ENCODE measurements at regions not wholly inside any gene's neighbourhood (a gene's known extent, or its start where the extent isn't known, plus 50 kb on each side); places are given as distances from the start of the nearest gene placed in this dataset.
A peak's percentile ranks its signal among the peaks of the same experiment; 100 is the strongest.

DNA sequence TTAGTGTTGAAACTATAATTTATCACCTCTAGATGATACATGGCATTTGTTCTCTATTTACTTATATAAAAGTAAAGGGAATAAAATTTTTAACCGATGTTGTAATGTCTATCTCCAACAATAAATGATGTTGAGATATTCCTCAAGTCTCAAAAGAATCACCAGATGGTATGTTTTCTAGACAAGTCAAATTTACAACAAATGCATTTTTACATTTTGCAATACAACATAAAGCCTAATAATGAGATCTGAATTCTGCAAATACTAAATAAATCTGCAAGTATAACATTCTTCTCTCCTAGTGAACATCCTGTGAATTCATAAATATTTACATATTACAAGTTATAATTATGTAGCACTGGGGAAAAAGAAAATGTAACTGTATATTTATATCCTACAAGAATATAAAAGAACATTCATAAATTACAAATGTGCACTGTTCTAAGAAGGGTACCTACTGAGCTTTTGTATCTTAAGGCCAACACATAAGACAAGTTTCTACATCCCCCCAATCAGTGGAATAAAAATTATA lies 1504.4 kb upstream of the ZEB2 start:
- Histone ChIP-seq H3K27ac (ENCODE audit: poor library complexity, severe bottlenecking) (no peak overlapping the region), H3K9me3 (ENCODE audit: severe bottlenecking) (no peaks in the 10 kb centered on the region), H3K36me3 (ENCODE audit: low read depth) (no peaks in the 10 kb centered on the region), H3K4me3 (ENCODE audit: severe bottlenecking) (no peak overlapping the region), H3K4me1 (ENCODE audit: insufficient read depth, poor library complexity, severe bottlenecking) (no peaks in the 10 kb centered on the region), H3K27me3 (ENCODE audit: insufficient read depth, poor library complexity, severe bottlenecking) (no peaks in the 10 kb centered on the region)
- TF ChIP-seq, protein P1, sequence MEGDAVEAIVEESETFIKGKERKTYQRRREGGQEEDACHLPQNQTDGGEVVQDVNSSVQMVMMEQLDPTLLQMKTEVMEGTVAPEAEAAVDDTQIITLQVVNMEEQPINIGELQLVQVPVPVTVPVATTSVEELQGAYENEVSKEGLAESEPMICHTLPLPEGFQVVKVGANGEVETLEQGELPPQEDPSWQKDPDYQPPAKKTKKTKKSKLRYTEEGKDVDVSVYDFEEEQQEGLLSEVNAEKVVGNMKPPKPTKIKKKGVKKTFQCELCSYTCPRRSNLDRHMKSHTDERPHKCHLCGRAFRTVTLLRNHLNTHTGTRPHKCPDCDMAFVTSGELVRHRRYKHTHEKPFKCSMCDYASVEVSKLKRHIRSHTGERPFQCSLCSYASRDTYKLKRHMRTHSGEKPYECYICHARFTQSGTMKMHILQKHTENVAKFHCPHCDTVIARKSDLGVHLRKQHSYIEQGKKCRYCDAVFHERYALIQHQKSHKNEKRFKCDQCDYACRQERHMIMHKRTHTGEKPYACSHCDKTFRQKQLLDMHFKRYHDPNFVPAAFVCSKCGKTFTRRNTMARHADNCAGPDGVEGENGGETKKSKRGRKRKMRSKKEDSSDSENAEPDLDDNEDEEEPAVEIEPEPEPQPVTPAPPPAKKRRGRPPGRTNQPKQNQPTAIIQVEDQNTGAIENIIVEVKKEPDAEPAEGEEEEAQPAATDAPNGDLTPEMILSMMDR (IDR thresholded peaks at IDR 0.05; ENCODE audit: poor library complexity, severe bottlenecking), result no peak
- DNase-seq (ENCODE audit: low spot score) (no peak), ATAC-seq (ENCODE audit: low read depth) (no peak)

DNA sequence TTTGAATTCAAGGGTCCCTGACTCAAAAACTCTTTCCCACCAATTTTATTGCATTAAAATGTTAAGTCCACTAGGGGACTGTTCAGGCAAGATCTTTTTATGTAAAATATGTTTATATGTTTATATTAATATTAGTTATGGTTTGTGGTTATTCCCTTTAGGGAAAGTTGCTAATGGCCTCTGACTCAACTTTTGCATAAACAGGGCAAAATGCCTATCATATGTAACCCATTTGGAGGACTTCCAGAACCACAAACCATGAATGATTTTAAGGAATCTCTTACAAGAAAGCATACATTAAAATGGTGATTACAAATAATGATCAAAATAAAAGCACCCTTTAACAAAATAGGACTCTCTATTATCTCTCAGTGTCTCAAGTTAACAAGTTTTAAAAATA lies 1484.5 kb upstream of the ZEB2 start:
- no peaks in the 10 kb centered on the region for H3K9me3 ChIP-seq (ENCODE audit: severe bottlenecking)
- TF ChIP-seq, protein P1 (IDR thresholded peaks at IDR 0.05; ENCODE audit: poor library complexity, severe bottlenecking), result no peak
- DNase-seq (ENCODE audit: low spot score), result no peak
- peaks cover 2% of the 10 kb centered on the region for H3K4me1 ChIP-seq (ENCODE audit: insufficient read depth, poor library complexity, severe bottlenecking)
- ATAC-seq (ENCODE audit: low read depth), result peak; percentile 58; the same call in 2 of the 3 replicates
- no peaks in the 10 kb centered on the region for H3K27me3 ChIP-seq (ENCODE audit: insufficient read depth, poor library complexity, severe bottlenecking)
- H3K4me3 ChIP-seq (ENCODE audit: severe bottlenecking), result no peak overlapping the region
- H3K36me3 ChIP-seq (ENCODE audit: low read depth), result no peaks in the 10 kb centered on the region
- H3K27ac ChIP-seq (ENCODE audit: poor library complexity, severe bottlenecking), result no peak overlapping the region

DNA sequence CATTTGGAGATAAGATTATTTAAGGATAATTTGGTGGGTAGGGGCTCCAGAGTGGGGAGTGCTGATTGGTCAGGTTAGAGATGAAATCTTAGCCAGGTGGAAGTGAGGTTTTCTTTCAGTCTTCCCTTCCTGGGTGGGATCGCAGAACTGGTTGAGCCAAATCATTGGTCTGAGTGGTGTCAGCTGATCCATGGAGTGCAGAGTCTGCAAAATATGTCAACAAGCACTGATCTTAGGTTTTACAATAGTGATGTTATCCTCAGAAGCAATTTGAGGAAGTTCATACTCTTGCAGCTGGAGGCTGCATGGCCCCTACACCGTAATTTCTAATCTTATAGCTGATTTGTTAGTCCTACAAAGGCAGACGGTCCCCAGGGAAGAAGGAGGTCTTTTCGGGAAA lies 1483.4 kb upstream of the ZEB2 start:
- ATAC-seq (ENCODE audit: low read depth), result no peak
- no peaks in the 10 kb centered on the region for H3K36me3 ChIP-seq (ENCODE audit: low read depth)
- peaks cover 2% of the 10 kb centered on the region for H3K4me1 ChIP-seq (ENCODE audit: insufficient read depth, poor library complexity, severe bottlenecking)

DNA sequence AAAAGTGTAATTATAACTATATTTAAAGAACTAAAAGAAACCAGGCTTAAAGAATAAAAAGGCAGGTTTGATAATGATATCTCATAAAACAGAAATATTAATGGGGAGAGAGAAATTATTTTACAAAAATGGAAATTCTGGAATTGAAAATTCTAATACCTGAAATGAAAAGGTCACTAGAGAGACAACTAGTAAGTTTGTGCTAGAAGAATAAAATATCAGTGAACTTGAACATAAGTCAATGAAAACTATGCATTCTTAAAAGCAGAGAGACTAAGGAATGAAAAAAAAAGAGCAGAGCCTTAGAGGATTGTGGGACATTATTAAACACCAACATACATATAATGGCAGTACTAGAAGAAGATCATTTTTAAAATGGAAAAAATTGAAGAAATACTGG lies 1475.0 kb upstream of the ZEB2 start:
- ATAC-seq (ENCODE audit: low read depth) (no peak), DNase-seq (ENCODE audit: low spot score) (no peak)
- H3K9me3 ChIP-seq (ENCODE audit: severe bottlenecking), result peaks cover 5% of the 10 kb centered on the region
- no peaks in the 10 kb centered on the region for H3K36me3 ChIP-seq (ENCODE audit: low read depth)
- no peak overlapping the region for H3K4me3 ChIP-seq (ENCODE audit: severe bottlenecking)
- H3K27me3 ChIP-seq (ENCODE audit: insufficient read depth, poor library complexity, severe bottlenecking), result no peaks in the 10 kb centered on the region
- no peaks in the 10 kb centered on the region for H3K4me1 ChIP-seq (ENCODE audit: insufficient read depth, poor library complexity, severe bottlenecking)
- no peak overlapping the region for H3K27ac ChIP-seq (ENCODE audit: poor library complexity, severe bottlenecking)
- TF ChIP-seq, protein P1 (IDR thresholded peaks at IDR 0.05; ENCODE audit: poor library complexity, severe bottlenecking), result no peak

More for the DNA sequence above, 1483.4 kb upstream of the ZEB2 start:
- no peak for DNase-seq (ENCODE audit: low spot score)
- H3K27me3 ChIP-seq (ENCODE audit: insufficient read depth, poor library complexity, severe bottlenecking), result no peaks in the 10 kb centered on the region
- TF ChIP-seq, protein P1 (IDR thresholded peaks at IDR 0.05; ENCODE audit: poor library complexity, severe bottlenecking), result no peak
- no peak overlapping the region for H3K4me3 ChIP-seq (ENCODE audit: severe bottlenecking)
- no peaks in the 10 kb centered on the region for H3K9me3 ChIP-seq (ENCODE audit: severe bottlenecking)
- no peak overlapping the region for H3K27ac ChIP-seq (ENCODE audit: poor library complexity, severe bottlenecking)

DNA sequence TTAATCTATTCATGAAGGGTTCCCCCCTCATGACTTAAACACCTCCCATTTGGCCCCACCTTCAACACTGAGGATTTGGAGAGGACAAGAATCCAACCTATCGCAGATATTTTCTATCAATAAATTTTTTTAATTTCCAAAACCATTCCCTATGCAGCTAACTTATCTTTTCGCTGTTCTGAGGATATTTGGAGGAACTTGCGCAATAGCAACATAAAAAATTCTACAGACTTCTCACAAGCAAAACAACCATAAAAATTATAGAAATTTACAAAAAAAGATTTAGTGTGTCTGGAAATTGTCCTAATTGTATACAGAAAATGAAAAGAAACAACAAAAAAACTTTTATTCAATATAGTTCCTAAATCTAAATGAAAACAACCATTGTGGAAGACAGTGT lies 1472.7 kb upstream of the ZEB2 start:
- DNase-seq (ENCODE audit: low spot score) (no peak), ATAC-seq (ENCODE audit: low read depth) (no peak)
- H3K4me1 ChIP-seq (ENCODE audit: insufficient read depth, poor library complexity, severe bottlenecking), result no peaks in the 10 kb centered on the region
- peaks cover 5% of the 10 kb centered on the region for H3K9me3 ChIP-seq (ENCODE audit: severe bottlenecking)
- H3K27ac ChIP-seq (ENCODE audit: poor library complexity, severe bottlenecking), result no peak overlapping the region
- H3K4me3 ChIP-seq (ENCODE audit: severe bottlenecking), result no peak overlapping the region
- H3K27me3 ChIP-seq (ENCODE audit: insufficient read depth, poor library complexity, severe bottlenecking), result no peaks in the 10 kb centered on the region
- TF ChIP-seq, protein P1 (IDR thresholded peaks at IDR 0.05; ENCODE audit: poor library complexity, severe bottlenecking), result no peak
- H3K36me3 ChIP-seq (ENCODE audit: low read depth), result no peaks in the 10 kb centered on the region

Measured in RWPE2 (cell line).